ENCODE measurements at regions not wholly inside any gene's neighbourhood (a gene's known extent, or its start where the extent isn't known, plus 50 kb on each side); places are given as distances from the start of the nearest gene placed in this dataset.

DNA sequence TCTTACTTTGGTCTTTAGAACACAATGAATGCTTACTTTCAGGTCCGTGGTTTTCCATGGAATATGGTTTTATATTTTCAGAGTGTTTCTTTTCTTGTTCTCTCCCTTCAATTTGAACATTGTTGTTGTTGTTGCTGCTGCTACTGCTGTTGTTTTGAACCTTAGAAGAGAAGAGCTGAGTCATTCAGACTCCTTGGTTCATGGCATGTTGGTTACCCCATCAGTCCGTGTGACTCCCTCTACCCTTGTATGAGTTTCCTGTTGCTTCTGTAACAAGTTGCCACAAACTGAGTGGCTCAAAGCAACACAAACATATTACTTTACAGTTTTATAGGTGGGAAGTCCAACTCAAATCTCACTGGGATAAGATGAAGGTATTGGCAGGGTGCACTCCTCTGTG lies 511.0 kb downstream of the INSC start:
- DNase-seq (ENCODE audit: low spot score) = no peak
- Mint-ChIP-seq H3K4me3 (no peak overlapping the region), H3K27ac (no peak overlapping the region), H3K36me3 (ENCODE audit: low read depth) (no peaks in the 10 kb centered on the region), H3K27me3 (ENCODE audit: low read depth) (peaks cover 5% of the 10 kb centered on the region), H3K4me1 (ENCODE audit: low read depth) (no peaks in the 10 kb centered on the region), H3K9me3 (no peaks in the 10 kb centered on the region)

- H3K4me1 Mint-ChIP-seq (ENCODE audit: low read depth) = no peaks in the 10 kb centered on the region
These were observed 512.8 kb downstream of the INSC start for GRCh38 chr11:15627560-15627959.

DNA sequence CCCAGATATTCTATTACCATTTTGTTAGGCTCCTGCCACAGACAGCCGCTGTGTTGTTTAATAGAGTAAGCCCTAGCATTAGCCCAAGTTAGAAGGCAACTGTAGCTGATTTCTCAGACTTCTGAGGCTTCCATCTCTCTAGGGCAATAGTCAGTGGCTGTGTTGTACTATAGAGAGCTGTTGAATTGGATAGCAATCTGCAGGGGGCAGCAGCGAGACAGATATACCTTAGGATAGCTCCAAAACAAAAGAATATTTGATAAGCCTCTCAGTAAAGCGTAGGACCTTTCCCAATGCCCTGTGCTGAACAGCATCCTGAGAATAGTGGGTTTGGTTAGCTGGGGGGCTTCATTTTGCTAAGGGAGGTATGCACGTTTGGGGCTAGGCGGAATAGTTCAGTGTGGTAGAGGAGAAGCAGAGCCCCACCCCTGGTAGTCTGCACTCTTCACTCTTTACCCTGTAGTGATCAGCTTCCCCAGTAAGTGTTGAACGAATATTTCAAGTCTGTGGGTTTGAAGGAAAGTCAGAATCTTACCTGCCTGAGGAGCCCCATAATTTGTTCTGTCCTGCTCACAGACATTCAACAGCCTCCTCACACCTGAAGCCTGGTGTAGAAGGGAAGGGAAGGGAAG lies 515.1 kb downstream of the INSC start:
- Mint-ChIP-seq H3K4me1 (ENCODE audit: low read depth) (no peaks in the 10 kb centered on the region), H3K36me3 (ENCODE audit: low read depth) (no peaks in the 10 kb centered on the region), H3K9me3 (no peaks in the 10 kb centered on the region), H3K27ac (no peak overlapping the region), H3K4me3 (no peak overlapping the region), H3K27me3 (ENCODE audit: low read depth) (no peaks in the 10 kb centered on the region)
- no peak for DNase-seq (ENCODE audit: low spot score)

More at GRCh38 chr11:15627560-15627959, 512.8 kb downstream of the INSC start:
- H3K27me3 Mint-ChIP-seq (ENCODE audit: low read depth) = no peaks in the 10 kb centered on the region
- no peaks in the 10 kb centered on the region for H3K36me3 Mint-ChIP-seq (ENCODE audit: low read depth)
- H3K9me3 Mint-ChIP-seq = no peaks in the 10 kb centered on the region
- no peak overlapping the region for H3K4me3 Mint-ChIP-seq
- DNase-seq (ENCODE audit: low spot score) = no peak
- H3K27ac Mint-ChIP-seq = no peak overlapping the region

DNA sequence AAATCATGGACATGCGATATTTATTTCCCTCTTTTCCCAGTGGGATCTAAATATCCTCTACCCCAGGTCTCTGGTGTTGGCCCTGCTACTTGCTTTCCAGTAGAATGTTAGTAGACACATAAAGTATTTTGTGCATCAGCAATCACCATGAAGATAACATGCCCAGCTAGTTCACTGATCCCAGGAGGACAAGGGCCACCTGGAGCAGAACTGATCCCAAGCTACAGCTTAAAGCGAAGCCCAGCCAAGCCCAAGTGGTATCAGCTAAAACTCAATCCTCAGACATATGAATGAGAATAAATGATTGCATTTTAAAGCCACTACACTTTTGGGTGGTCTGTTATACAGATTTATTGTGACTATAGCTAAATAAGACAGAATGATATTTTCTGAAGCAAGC lies 516.2 kb downstream of the INSC start:
- Mint-ChIP-seq H3K27ac (no peak overlapping the region), H3K4me1 (ENCODE audit: low read depth) (no peaks in the 10 kb centered on the region)

DNA sequence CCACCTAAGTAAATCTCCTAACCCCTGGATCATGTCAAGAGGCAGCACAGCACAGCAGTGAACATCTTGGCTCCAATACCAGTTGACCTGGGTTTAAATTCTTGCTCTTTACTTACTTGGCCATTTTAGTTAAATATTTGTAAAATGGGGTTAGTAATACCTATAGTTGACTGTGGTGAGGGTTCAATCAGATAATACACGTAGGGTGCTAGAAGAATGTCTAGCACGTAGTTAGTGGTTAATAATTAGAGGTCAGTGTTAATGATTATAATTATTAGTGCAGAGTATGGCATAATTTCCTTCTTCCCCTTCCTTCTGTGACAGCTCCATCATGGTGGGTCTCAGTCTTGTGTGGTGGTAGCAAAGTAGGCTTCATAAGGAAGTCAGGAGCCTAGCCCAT lies 520.8 kb downstream of the INSC start:
- no peaks in the 10 kb centered on the region for H3K4me1 Mint-ChIP-seq (ENCODE audit: low read depth)
- no peak for DNase-seq (ENCODE audit: low spot score)
- H3K4me3 Mint-ChIP-seq = no peak overlapping the region
- H3K36me3 Mint-ChIP-seq (ENCODE audit: low read depth) = no peaks in the 10 kb centered on the region
- no peaks in the 10 kb centered on the region for H3K27me3 Mint-ChIP-seq (ENCODE audit: low read depth)
- no peaks in the 10 kb centered on the region for H3K9me3 Mint-ChIP-seq
- H3K27ac Mint-ChIP-seq = no peak overlapping the region

More for the DNA sequence above, 516.2 kb downstream of the INSC start:
- Mint-ChIP-seq H3K9me3 (no peaks in the 10 kb centered on the region), H3K36me3 (ENCODE audit: low read depth) (no peaks in the 10 kb centered on the region), H3K4me3 (no peak overlapping the region), H3K27me3 (ENCODE audit: low read depth) (no peaks in the 10 kb centered on the region)
- DNase-seq (ENCODE audit: low spot score) = no peak

- Mint-ChIP-seq H3K36me3 (ENCODE audit: low read depth) (no peaks in the 10 kb centered on the region), H3K27ac (no peak overlapping the region), H3K9me3 (no peaks in the 10 kb centered on the region), H3K27me3 (ENCODE audit: low read depth) (no peaks in the 10 kb centered on the region), H3K4me3 (no peak overlapping the region), H3K4me1 (ENCODE audit: low read depth) (no peaks in the 10 kb centered on the region)
- DNase-seq (ENCODE audit: low spot score) = no peak
These were observed 521.9 kb downstream of the INSC start for GRCh38 chr11:15636521-15637089.

DNA sequence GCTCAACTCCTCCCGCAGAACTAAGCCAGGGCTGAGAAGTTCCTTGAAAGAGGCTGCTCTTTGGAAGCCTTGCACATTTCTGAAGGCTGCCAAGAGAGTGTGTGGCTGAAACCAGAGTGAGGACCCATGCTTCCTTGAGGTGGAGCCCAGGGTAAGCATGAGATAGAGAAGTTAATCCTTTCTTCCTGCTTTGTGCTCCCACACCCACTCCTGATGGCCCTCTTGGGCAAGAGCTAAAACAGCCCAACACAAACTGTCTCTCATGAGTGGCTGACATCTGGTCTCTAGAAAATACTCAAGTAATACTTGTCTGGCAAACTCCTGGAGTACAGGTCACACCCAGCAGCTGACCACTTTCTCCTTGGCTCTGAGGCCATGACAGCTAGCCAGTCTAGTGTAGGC lies 523.7 kb downstream of the INSC start:
- H3K27me3 Mint-ChIP-seq (ENCODE audit: low read depth) = no peaks in the 10 kb centered on the region
- no peaks in the 10 kb centered on the region for H3K36me3 Mint-ChIP-seq (ENCODE audit: low read depth)
- no peak overlapping the region for H3K27ac Mint-ChIP-seq

GRCh38 chr11:15640318-15640717 lies 525.6 kb downstream of the INSC start:
- Mint-ChIP-seq H3K27ac (no peak overlapping the region), H3K4me1 (ENCODE audit: low read depth) (no peaks in the 10 kb centered on the region), H3K9me3 (no peaks in the 10 kb centered on the region), H3K27me3 (ENCODE audit: low read depth) (no peaks in the 10 kb centered on the region), H3K36me3 (ENCODE audit: low read depth) (no peaks in the 10 kb centered on the region), H3K4me3 (no peak overlapping the region)
- no peak for DNase-seq (ENCODE audit: low spot score)

More for the DNA sequence above, 523.7 kb downstream of the INSC start:
- Mint-ChIP-seq H3K9me3 (no peaks in the 10 kb centered on the region), H3K4me1 (ENCODE audit: low read depth) (no peaks in the 10 kb centered on the region), H3K4me3 (no peak overlapping the region)
- DNase-seq (ENCODE audit: low spot score) = no peak

GRCh38 chr11:15641271-15642045 lies 526.7 kb downstream of the INSC start:
- H3K9me3 Mint-ChIP-seq = no peaks in the 10 kb centered on the region
- H3K4me3 Mint-ChIP-seq = no peak overlapping the region
- H3K27me3 Mint-ChIP-seq (ENCODE audit: low read depth) = no peaks in the 10 kb centered on the region
- H3K36me3 Mint-ChIP-seq (ENCODE audit: low read depth) = no peaks in the 10 kb centered on the region
- no peak for DNase-seq (ENCODE audit: low spot score)
- H3K4me1 Mint-ChIP-seq (ENCODE audit: low read depth) = no peaks in the 10 kb centered on the region
- no peak overlapping the region for H3K27ac Mint-ChIP-seq

- H3K9me3 Mint-ChIP-seq = no peaks in the 10 kb centered on the region
- H3K36me3 Mint-ChIP-seq (ENCODE audit: low read depth) = no peaks in the 10 kb centered on the region
These were observed 530.5 kb downstream of the INSC start for GRCh38 chr11:15645201-15645600.

DNA sequence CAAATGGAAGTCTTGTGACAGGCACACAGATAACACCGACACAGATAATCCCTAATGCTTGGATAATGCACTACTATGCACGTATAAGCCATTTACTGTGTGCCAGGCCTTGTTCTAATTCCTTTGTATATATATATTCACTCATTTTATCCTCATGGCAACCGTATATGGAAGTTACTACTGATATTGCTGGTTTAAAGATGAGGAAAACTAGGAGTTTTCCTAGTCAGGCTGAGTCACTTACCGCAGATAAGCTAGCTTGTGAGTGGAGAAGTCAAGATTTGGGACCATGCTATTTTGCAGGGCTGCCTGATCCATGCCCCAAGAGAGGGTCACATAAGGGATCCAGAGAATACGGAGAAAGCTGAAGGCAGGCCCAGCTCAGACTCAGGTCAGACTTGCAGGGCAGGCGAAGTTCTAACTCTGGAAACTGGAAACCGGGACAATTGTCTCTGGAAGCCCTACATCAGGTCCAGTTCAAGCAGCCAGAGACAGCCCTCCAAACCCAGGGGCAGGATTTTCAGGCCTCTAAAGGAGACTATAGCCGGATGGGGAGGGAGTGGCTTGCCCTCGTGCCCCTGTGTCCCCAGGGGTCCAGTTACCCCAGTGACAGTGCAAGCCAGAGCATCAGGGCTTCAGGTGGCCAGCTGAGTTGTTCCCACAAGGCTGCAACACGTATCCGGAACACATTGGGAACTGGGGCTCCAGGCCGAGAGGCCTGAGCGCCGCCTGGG lies 534.8 kb downstream of the INSC start:
- no peaks in the 10 kb centered on the region for H3K9me3 Mint-ChIP-seq
- no peak for DNase-seq (ENCODE audit: low spot score)
- H3K27ac Mint-ChIP-seq = no peak overlapping the region
- no peaks in the 10 kb centered on the region for H3K36me3 Mint-ChIP-seq (ENCODE audit: low read depth)
- no peaks in the 10 kb centered on the region for H3K4me1 Mint-ChIP-seq (ENCODE audit: low read depth)
- H3K27me3 Mint-ChIP-seq (ENCODE audit: low read depth) = peaks cover 22% of the 10 kb centered on the region
- no peak overlapping the region for H3K4me3 Mint-ChIP-seq

More at GRCh38 chr11:15645201-15645600, 530.5 kb downstream of the INSC start:
- no peak overlapping the region for H3K27ac Mint-ChIP-seq
- H3K4me3 Mint-ChIP-seq = no peak overlapping the region
- no peak for DNase-seq (ENCODE audit: low spot score)
- no peaks in the 10 kb centered on the region for H3K4me1 Mint-ChIP-seq (ENCODE audit: low read depth)
- H3K27me3 Mint-ChIP-seq (ENCODE audit: low read depth) = no peaks in the 10 kb centered on the region

DNA sequence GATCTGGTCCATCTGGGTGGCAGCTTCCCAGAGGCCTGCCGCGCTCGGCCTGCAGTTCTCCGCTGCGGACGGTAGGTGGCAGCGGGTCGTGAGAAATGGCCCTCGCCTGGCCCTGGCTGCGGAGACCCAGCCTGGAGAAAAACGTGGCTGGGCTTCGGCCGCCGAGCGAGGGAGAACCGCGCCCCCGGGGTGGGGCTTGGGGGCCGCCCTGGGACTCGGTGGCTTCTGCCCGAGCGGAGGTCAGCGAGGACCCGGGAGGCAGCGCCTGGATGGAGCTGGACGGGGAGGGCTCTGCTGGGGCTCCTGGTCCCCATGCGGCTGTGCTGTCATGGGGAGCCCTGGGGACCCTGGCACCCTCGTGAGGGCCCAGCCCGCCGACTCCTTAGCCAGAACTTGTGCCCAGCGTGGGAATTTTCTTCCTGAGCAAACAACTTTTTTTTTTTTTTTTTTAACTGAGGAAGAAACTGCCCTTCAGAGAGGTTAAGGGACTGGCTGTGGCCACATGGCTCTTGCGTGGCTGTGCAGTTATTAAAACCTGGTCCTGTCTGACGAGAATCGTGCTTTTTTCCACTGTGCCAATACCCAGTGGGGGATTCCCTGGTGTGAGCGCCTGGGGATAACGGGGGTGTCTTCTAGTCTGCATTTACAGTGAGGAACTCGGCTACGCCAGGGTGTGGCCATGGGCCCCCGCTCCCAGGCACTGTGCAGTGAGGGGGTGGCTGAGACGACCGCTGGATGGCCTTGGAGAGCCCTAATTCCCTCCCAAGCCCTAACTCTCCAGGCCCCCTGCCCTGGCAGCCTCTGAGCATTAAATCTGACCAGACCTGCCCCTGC lies 535.6 kb downstream of the INSC start:
- Mint-ChIP-seq H3K9me3 (no peaks in the 10 kb centered on the region), H3K36me3 (ENCODE audit: low read depth) (no peaks in the 10 kb centered on the region), H3K27me3 (ENCODE audit: low read depth) (peaks cover 22% of the 10 kb centered on the region), H3K27ac (no peak overlapping the region), H3K4me1 (ENCODE audit: low read depth) (no peaks in the 10 kb centered on the region), H3K4me3 (no peak overlapping the region)
- peak; percentile 73 for DNase-seq (ENCODE audit: low spot score)

GRCh38 chr11:15651033-15651432 lies 536.3 kb downstream of the INSC start:
- DNase-seq (ENCODE audit: low spot score) = no peak
- Mint-ChIP-seq H3K36me3 (ENCODE audit: low read depth) (no peaks in the 10 kb centered on the region), H3K9me3 (no peaks in the 10 kb centered on the region), H3K4me3 (no peak overlapping the region), H3K27ac (no peak overlapping the region), H3K27me3 (ENCODE audit: low read depth) (peaks cover 22% of the 10 kb centered on the region), H3K4me1 (ENCODE audit: low read depth) (no peaks in the 10 kb centered on the region)
